Thoracic aorta (tissue), 2 donors: ENCODE measurements at regions not wholly inside any gene's neighbourhood (a gene's known extent, or its start where the extent isn't known, plus 50 kb on each side); places are given as distances from the start of the nearest gene placed in this dataset.

ENCODE experiments used
- ATAC-seq: fragments of 150-250 bp; one replicate; pipeline ENCODE4 v1.8.0; 2017; ENCODE audit warnings: low read depth; ENCODE audit not compliant: insufficient number of reproducible peaks, low FRiP score
- DNase-seq: peaks from one replicate; pipeline ENCODE4 v3.0.0-alpha.2; 2020; ENCODE audit warnings: low spot score
- H3K27ac ChIP-seq, 2 donors: fragments of 200-600 bp; sonication (generic); 1 replicate in 1 of 2; 2 replicates in 1 of 2; pipeline ENCODE4 v1.5.1; 2016; ENCODE audit warnings: mild to moderate bottlenecking in 2 of 2, moderate library complexity in 2 of 2
- H3K27me3 ChIP-seq: fragments of 200-600 bp; sonication (generic); replicated peaks from 2 replicates; pipeline ENCODE4 v1.6.0; 2016; ENCODE audit warnings: mild to moderate bottlenecking; ENCODE audit not compliant: insufficient read depth
- H3K36me3 ChIP-seq: fragments of 200-600 bp; sonication (generic); one replicate; pipeline ENCODE4 v1.5.1; 2016
- H3K4me1 ChIP-seq, 2 donors: fragments of 200-600 bp; sonication (generic); 1 replicate in 1 of 2; 2 replicates in 1 of 2; pipeline versions ENCODE4 v1.5.1 to v1.6.0; 2016; ENCODE audit warnings: low read depth in 2 of 2, mild to moderate bottlenecking in 1 of 2; ENCODE audit not compliant: control insufficient read depth in 1 of 2
- H3K4me3 ChIP-seq: fragments of 200-600 bp; sonication (generic); 2 replicates; pipeline ENCODE4 v1.5.1; 2016; ENCODE audit warnings: mild to moderate bottlenecking
- H3K9me3 ChIP-seq: fragments of 200-600 bp; sonication (generic); 2 replicates; pipeline ENCODE4 v1.5.1; 2016
- CTCF ChIP-seq: fragments of 200-600 bp; sonication (generic); IDR thresholded peaks from one replicate; pipeline ENCODE4 v1.5.1; 2019; ENCODE audit warnings: antibody characterized with exemption

- no peaks in the 10 kb centered on the region for H3K27me3 ChIP-seq
- TF ChIP-seq CTCF, result no peak
- H3K27ac ChIP-seq, result no peak overlapping the region
- DNase-seq (no peak), ATAC-seq (no peak)
- H3K4me1 ChIP-seq, result peaks cover 11 to 25% of the 10 kb centered on the region in 2 donors
- no peaks in the 10 kb centered on the region for H3K36me3 ChIP-seq
- H3K4me3 ChIP-seq, result no peak overlapping the region
- no peaks in the 10 kb centered on the region for H3K9me3 ChIP-seq
Measured at GRCh38 chr10:91105269-91105668, 115.2 kb upstream of the PCGF5 start.

GRCh38 chr10:91108820-91109219 lies 111.6 kb upstream of the PCGF5 start:
- H3K9me3 ChIP-seq, result no peaks in the 10 kb centered on the region
- ATAC-seq, result no peak
- H3K4me3 ChIP-seq, result no peak overlapping the region
- no peak for TF ChIP-seq CTCF
- H3K36me3 ChIP-seq, result no peaks in the 10 kb centered on the region
- DNase-seq, result no peak
- no peaks in the 10 kb centered on the region for H3K27me3 ChIP-seq
- peaks cover 6 to 8% of the 10 kb centered on the region in 2 donors for H3K4me1 ChIP-seq
- no peak overlapping the region for H3K27ac ChIP-seq

- no peaks in the 10 kb centered on the region for H3K9me3 ChIP-seq
- no peak for ATAC-seq
- H3K36me3 ChIP-seq, result no peaks in the 10 kb centered on the region
- TF ChIP-seq CTCF, result no peak
- no peaks in the 10 kb centered on the region for H3K4me1 ChIP-seq
- DNase-seq, result no peak
- H3K4me3 ChIP-seq, result no peak overlapping the region
- no peaks in the 10 kb centered on the region for H3K27me3 ChIP-seq
- H3K27ac ChIP-seq, result no peak overlapping the region
Measured at GRCh38 chr10:91111060-91111459, 109.4 kb upstream of the PCGF5 start.

GRCh38 chr10:91115618-91116390 lies 104.7 kb upstream of the PCGF5 start:
- Histone ChIP-seq H3K27me3 (no peaks in the 10 kb centered on the region), H3K4me3 (no peak overlapping the region), H3K27ac (no peak overlapping the region), H3K4me1 (peaks cover 0 to 14% of the 10 kb centered on the region in 2 donors), H3K36me3 (no peaks in the 10 kb centered on the region), H3K9me3 (no peaks in the 10 kb centered on the region)
- TF ChIP-seq CTCF, result no peak
- ATAC-seq (no peak), DNase-seq (no peak)

GRCh38 chr10:91117505-91117904 lies 103.0 kb upstream of the PCGF5 start:
- TF ChIP-seq CTCF, result no peak
- Histone ChIP-seq H3K27ac (no peak overlapping the region), H3K4me3 (no peak overlapping the region), H3K36me3 (no peaks in the 10 kb centered on the region), H3K4me1 (peaks cover 0 to 14% of the 10 kb centered on the region in 2 donors), H3K27me3 (no peaks in the 10 kb centered on the region), H3K9me3 (no peaks in the 10 kb centered on the region)
- no peak for ATAC-seq
- DNase-seq, result no peak
